ENCODE measurements at regions not wholly inside any gene's neighbourhood (a gene's known extent, or its start where the extent isn't known, plus 50 kb on each side); places are given as distances from the start of the nearest gene placed in this dataset.

- TF ChIP-seq CTCF (conservative IDR thresholded peaks at IDR 0.05; ENCODE audit: low read length) (no peak), EZH2phosphoT487 (IDR thresholded peaks at IDR 0.05; ENCODE audit: borderline replicate concordance, low read depth, low read length) (no peak)
These were observed 154.6 kb upstream of the MGAT5 start for GRCh38 chr2:134099273-134099672.
